ENCODE measurements at regions not wholly inside any gene's neighbourhood (a gene's known extent, or its start where the extent isn't known, plus 50 kb on each side); places are given as distances from the start of the nearest gene placed in this dataset.

DNA sequence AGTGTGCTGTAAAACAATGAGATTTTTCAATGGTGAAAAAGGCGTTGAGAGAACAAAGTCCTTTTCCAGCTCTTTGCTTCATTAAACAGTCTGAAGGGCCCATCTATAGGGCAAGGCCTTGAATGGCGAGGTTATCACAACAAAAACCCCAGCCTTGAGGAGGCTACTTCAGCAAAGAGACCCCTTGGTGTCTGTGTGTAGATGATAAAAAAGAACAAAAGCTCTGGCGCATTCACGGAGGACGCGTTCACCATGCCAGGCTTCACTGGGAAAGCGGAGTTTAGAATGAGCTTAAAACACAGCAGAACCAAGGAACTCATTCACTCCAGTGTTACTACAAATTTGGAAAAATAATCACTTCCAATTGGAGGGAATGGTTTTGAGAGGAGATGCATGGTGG is 530.0 kb upstream of the ARGLU1 start:
- Histone ChIP-seq H3K27me3 (ENCODE audit: control insufficient read depth in 1 of 2, insufficient read depth in 2 of 2, low read length in 2 of 2) (no peaks in the 10 kb centered on the region), H3K9me3 (ENCODE audit: control insufficient read depth in 1 of 2, insufficient read depth in 1 of 2, low read length in 2 of 2) (peaks cover 0 to 3% of the 10 kb centered on the region in 2 experiments), H3K36me3 (ENCODE audit: insufficient read depth, low read length) (no peaks in the 10 kb centered on the region), H3K4me1 (ENCODE audit: insufficient read depth, low read length) (no peaks in the 10 kb centered on the region), H3K27ac (ENCODE audit: low read depth in 1 of 2, low read length in 2 of 2) (no peak overlapping the region), H3K4me3 (ENCODE audit: low read length) (no peak overlapping the region)
- CTCF ChIA-PET, result no interaction called here
- no peaks in the 10 kb centered on the region for H3K36me3 Mint-ChIP-seq (ENCODE audit: low read depth)
- H3K27ac Mint-ChIP-seq, result no peak overlapping the region
- H3K4me3 Mint-ChIP-seq, result no peak overlapping the region
- ATAC-seq (ENCODE audit: poor library complexity) (no peak), DNase-seq (no peak)
- TF ChIP-seq, protein P1, sequence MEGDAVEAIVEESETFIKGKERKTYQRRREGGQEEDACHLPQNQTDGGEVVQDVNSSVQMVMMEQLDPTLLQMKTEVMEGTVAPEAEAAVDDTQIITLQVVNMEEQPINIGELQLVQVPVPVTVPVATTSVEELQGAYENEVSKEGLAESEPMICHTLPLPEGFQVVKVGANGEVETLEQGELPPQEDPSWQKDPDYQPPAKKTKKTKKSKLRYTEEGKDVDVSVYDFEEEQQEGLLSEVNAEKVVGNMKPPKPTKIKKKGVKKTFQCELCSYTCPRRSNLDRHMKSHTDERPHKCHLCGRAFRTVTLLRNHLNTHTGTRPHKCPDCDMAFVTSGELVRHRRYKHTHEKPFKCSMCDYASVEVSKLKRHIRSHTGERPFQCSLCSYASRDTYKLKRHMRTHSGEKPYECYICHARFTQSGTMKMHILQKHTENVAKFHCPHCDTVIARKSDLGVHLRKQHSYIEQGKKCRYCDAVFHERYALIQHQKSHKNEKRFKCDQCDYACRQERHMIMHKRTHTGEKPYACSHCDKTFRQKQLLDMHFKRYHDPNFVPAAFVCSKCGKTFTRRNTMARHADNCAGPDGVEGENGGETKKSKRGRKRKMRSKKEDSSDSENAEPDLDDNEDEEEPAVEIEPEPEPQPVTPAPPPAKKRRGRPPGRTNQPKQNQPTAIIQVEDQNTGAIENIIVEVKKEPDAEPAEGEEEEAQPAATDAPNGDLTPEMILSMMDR (IDR thresholded peaks at IDR 0.05), result no peak
- no peaks in the 10 kb centered on the region for H3K9me3 Mint-ChIP-seq
- no peaks in the 10 kb centered on the region for H3K27me3 Mint-ChIP-seq
- intact Hi-C loops (cut with DNase I, micrococcal nuclease), result no loop called here
- POLR2A ChIA-PET, result no interaction called here
- no peaks in the 10 kb centered on the region for H3K4me1 Mint-ChIP-seq (ENCODE audit: low read depth)

DNA sequence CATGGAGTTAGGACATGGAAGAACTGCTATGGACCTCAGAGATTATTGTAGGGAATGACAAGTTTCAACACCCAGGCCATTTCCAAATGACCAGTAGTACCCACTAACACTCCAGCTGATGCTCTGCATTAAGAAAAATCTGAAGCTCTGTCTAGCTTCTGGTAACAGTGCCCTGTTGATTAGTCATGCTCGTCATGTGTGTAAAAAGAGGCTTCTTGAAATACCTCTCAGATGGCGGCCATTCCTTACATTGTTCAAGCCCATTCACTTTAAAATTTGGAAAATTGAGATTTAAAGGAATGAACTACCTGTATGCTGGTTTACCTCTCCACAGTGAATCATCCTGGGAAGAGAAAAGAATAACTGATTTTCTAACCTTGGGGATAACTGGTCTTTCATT is 527.9 kb upstream of the ARGLU1 start:
- DNase-seq, result no peak
- TF ChIP-seq, protein P1 (IDR thresholded peaks at IDR 0.05), result no peak
- Mint-ChIP-seq H3K27ac (no peak overlapping the region), H3K4me1 (ENCODE audit: low read depth) (no peaks in the 10 kb centered on the region), H3K4me3 (no peak overlapping the region), H3K36me3 (ENCODE audit: low read depth) (no peaks in the 10 kb centered on the region), H3K27me3 (no peaks in the 10 kb centered on the region), H3K9me3 (no peaks in the 10 kb centered on the region)
- H3K27ac ChIP-seq (ENCODE audit: low read depth in 1 of 2, low read length in 2 of 2), result no peak overlapping the region
- no peaks in the 10 kb centered on the region for H3K27me3 ChIP-seq (ENCODE audit: control insufficient read depth in 1 of 2, insufficient read depth in 2 of 2, low read length in 2 of 2)
- no peak for ATAC-seq (ENCODE audit: poor library complexity)
- intact Hi-C loops (cut with DNase I, micrococcal nuclease), result no loop called here
- no peaks in the 10 kb centered on the region for H3K36me3 ChIP-seq (ENCODE audit: insufficient read depth, low read length)
- peaks cover 0 to 3% of the 10 kb centered on the region in 2 experiments for H3K9me3 ChIP-seq (ENCODE audit: control insufficient read depth in 1 of 2, insufficient read depth in 1 of 2, low read length in 2 of 2)
- CTCF ChIA-PET, result no interaction called here
- H3K4me1 ChIP-seq (ENCODE audit: insufficient read depth, low read length), result no peaks in the 10 kb centered on the region
- H3K4me3 ChIP-seq (ENCODE audit: low read length), result no peak overlapping the region
- POLR2A ChIA-PET, result no interaction called here

DNA sequence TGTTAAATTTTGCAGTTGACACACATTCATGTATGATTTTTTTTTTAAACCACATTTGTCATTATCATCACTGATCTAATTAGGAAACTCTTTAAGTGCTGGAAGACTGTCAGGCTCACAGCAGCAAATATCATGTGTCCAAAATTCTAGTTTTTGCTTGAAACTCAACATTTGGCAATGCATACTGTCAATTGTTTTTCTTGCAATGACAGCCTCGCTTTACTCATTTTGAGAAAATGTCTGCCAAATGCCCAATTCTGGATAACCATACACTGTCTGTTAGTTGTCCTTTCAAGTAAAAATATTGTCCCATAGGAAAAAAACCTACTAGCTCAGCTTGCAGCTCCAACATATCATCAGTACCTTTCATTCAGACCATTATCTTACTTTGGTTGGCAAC is 523.9 kb upstream of the ARGLU1 start:
- Mint-ChIP-seq H3K36me3 (ENCODE audit: low read depth) (no peaks in the 10 kb centered on the region), H3K9me3 (no peaks in the 10 kb centered on the region)
- POLR2A ChIA-PET, result no interaction called here

More for the DNA sequence above, 523.9 kb upstream of the ARGLU1 start:
- no peaks in the 10 kb centered on the region for H3K36me3 ChIP-seq (ENCODE audit: insufficient read depth, low read length)
- peaks cover 0 to 3% of the 10 kb centered on the region in 2 experiments for H3K9me3 ChIP-seq (ENCODE audit: control insufficient read depth in 1 of 2, insufficient read depth in 1 of 2, low read length in 2 of 2)
- no peak overlapping the region for H3K27ac Mint-ChIP-seq
- CTCF ChIA-PET, result no interaction called here
- H3K27ac ChIP-seq (ENCODE audit: low read depth in 1 of 2, low read length in 2 of 2), result no peak overlapping the region
- ATAC-seq (ENCODE audit: poor library complexity) (no peak), DNase-seq (no peak)
- no peak overlapping the region for H3K4me3 Mint-ChIP-seq
- no peaks in the 10 kb centered on the region for H3K4me1 ChIP-seq (ENCODE audit: insufficient read depth, low read length)
- no peaks in the 10 kb centered on the region for H3K27me3 Mint-ChIP-seq
- TF ChIP-seq, protein P1 (IDR thresholded peaks at IDR 0.05), result no peak
- H3K4me1 Mint-ChIP-seq (ENCODE audit: low read depth), result no peaks in the 10 kb centered on the region
- intact Hi-C loops (cut with DNase I, micrococcal nuclease), result no loop called here
- no peaks in the 10 kb centered on the region for H3K27me3 ChIP-seq (ENCODE audit: control insufficient read depth in 1 of 2, insufficient read depth in 2 of 2, low read length in 2 of 2)
- no peak overlapping the region for H3K4me3 ChIP-seq (ENCODE audit: low read length)

Data from CD4-positive, alpha-beta T cell (primary cell).